ENCODE measurements at regions not wholly inside any gene's neighbourhood (a gene's known extent, or its start where the extent isn't known, plus 50 kb on each side); places are given as distances from the start of the nearest gene placed in this dataset.

- Histone ChIP-seq H3K79me2 (ENCODE audit: insufficient read depth, low read length) (no peaks in the 10 kb centered on the region), H3K9ac (ENCODE audit: insufficient read depth, low read depth, low read length) (no peak overlapping the region), H3K36me3 (replicated peaks in 1 of 2; ENCODE audit: control insufficient read depth in 1 of 2, insufficient read depth in 2 of 2, low read length in 2 of 2) (no peaks in the 10 kb centered on the region), H3K4me3 (replicated peaks in 1 of 3; ENCODE audit: insufficient read depth in 1 of 3, low read depth in 2 of 3, low read length in 3 of 3) (no peak overlapping the region), H4K20me1 (ENCODE audit: insufficient read depth, low read length) (no peaks in the 10 kb centered on the region), H3K4me2 (ENCODE audit: low read depth, low read length) (no peak overlapping the region), H3K9me3 (ENCODE audit: low read length) (no peaks in the 10 kb centered on the region), H3K4me1 (ENCODE audit: insufficient read depth, low read length) (no peaks in the 10 kb centered on the region), H2AFZ (ENCODE audit: low read length) (no peak overlapping the region), H3K27me3 (ENCODE audit: control insufficient read depth in 1 of 2, insufficient read depth in 2 of 2, low read length in 2 of 2) (peaks cover 3 to 15% of the 10 kb centered on the region in 2 experiments; a peak in 4 of 5 replicates), H3K27ac (ENCODE audit: extremely low read length, insufficient read depth, low read length) (no peak overlapping the region)
- FAIRE-seq (no peak), DNase-seq (ENCODE audit: low spot score) (no peak), ATAC-seq (peak; percentile 66)
- intact Hi-C loops (cut with micrococcal nuclease; ENCODE audit: unreplicated experiment) = no loop called here
- BruUV-seq (replicated peaks) = no TSS peak
- ChIA-PET POLR2A (no interaction called here), CTCF (ENCODE audit: low intra/inter-chr PET ratio, low total read pairs) (no interaction called here)
- 25% methylated on average over 21 of the region's 26 CpGs for WGBS (ENCODE audit: low lambda C conversion rate)
- in situ Hi-C loops (cut with HindIII; ENCODE audit: extremely low pct_ligation_motif_present, low pct_unique_long_range_greater_than_20kb) = no loop called here
- TF ChIP-seq ZBTB25 (CRISPR knock-in tag; IDR thresholded peaks at IDR 0.05) (no peak), TAF15 (IDR thresholded peaks at IDR 0.05; ENCODE audit: low read depth, low read length, poor library complexity, severe bottlenecking) (no peak), ZBTB2 (CRISPR knock-in tag; IDR thresholded peaks at IDR 0.05; ENCODE audit: low read depth) (no peak), STAG1 (CRISPR knock-in tag; IDR thresholded peaks at IDR 0.05) (peak; percentile 29; the same call in 1 of the 2 replicates), ZNF646 (CRISPR knock-in tag; IDR thresholded peaks at IDR 0.05) (no peak), E2F5 (CRISPR knock-in tag; conservative IDR thresholded peaks at IDR 0.05) (no peak), NKX3-1 (CRISPR knock-in tag; IDR thresholded peaks at IDR 0.05) (no peak), PATZ1 (CRISPR knock-in tag; IDR thresholded peaks at IDR 0.05) (peak; percentile 90), NRL (CRISPR knock-in tag; IDR thresholded peaks at IDR 0.05; ENCODE audit: borderline replicate concordance) (0 out of 2 replicates have a peak, but pooled peaks have one; percentile 23)
These were observed 67.7 kb upstream of the SRSF6 start for GRCh38 chr20:43389839-43390626.

Measured in HepG2 (cell line).